ENCODE measurements at regions not wholly inside any gene's neighbourhood (a gene's known extent, or its start where the extent isn't known, plus 50 kb on each side); places are given as distances from the start of the nearest gene placed in this dataset.

DNA sequence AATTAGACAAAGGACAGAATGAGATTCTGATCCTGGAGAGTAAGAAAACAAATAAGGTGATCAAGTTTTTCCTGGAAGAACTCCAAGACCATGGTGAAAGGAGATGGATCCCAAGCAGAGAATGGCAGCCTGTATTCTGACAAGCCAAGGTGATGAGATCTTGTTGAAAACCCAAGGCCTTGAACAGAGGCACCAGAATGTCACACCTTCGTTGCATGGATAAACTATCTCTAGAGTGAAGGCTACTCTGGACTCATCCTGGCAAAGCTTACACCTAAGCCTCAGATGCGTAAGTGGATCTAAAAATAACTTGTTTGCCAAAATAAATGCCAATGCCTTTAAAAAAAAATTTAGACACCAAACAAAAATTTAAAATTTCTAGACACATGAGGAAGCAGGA lies 605.9 kb downstream of the ETNK1 start (continued):
- TF ChIP-seq, protein P1, sequence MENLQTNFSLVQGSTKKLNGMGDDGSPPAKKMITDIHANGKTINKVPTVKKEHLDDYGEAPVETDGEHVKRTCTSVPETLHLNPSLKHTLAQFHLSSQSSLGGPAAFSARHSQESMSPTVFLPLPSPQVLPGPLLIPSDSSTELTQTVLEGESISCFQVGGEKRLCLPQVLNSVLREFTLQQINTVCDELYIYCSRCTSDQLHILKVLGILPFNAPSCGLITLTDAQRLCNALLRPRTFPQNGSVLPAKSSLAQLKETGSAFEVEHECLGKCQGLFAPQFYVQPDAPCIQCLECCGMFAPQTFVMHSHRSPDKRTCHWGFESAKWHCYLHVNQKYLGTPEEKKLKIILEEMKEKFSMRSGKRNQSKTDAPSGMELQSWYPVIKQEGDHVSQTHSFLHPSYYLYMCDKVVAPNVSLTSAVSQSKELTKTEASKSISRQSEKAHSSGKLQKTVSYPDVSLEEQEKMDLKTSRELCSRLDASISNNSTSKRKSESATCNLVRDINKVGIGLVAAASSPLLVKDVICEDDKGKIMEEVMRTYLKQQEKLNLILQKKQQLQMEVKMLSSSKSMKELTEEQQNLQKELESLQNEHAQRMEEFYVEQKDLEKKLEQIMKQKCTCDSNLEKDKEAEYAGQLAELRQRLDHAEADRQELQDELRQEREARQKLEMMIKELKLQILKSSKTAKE (IDR thresholded peaks at IDR 0.05; ENCODE audit: low read depth, poor library complexity, severe bottlenecking) = no peak
- TF ChIP-seq SREBF2 (IDR thresholded peaks at IDR 0.05; ENCODE audit: low read length) = no peak
- no peak for TF ChIP-seq SREBF1 (IDR thresholded peaks at IDR 0.05; ENCODE audit: low read length)
- TF ChIP-seq CHD2 (IDR thresholded peaks at IDR 0.05; ENCODE audit: borderline replicate concordance, low read depth, low read length) = no peak
- no peak for TF ChIP-seq ATF7 (IDR thresholded peaks at IDR 0.05; ENCODE audit: low read depth)
- TF ChIP-seq, protein P2, sequence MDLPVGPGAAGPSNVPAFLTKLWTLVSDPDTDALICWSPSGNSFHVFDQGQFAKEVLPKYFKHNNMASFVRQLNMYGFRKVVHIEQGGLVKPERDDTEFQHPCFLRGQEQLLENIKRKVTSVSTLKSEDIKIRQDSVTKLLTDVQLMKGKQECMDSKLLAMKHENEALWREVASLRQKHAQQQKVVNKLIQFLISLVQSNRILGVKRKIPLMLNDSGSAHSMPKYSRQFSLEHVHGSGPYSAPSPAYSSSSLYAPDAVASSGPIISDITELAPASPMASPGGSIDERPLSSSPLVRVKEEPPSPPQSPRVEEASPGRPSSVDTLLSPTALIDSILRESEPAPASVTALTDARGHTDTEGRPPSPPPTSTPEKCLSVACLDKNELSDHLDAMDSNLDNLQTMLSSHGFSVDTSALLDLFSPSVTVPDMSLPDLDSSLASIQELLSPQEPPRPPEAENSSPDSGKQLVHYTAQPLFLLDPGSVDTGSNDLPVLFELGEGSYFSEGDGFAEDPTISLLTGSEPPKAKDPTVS (IDR thresholded peaks at IDR 0.05; ENCODE audit: low read depth, low read length) = no peak
- TF ChIP-seq, protein P3, sequence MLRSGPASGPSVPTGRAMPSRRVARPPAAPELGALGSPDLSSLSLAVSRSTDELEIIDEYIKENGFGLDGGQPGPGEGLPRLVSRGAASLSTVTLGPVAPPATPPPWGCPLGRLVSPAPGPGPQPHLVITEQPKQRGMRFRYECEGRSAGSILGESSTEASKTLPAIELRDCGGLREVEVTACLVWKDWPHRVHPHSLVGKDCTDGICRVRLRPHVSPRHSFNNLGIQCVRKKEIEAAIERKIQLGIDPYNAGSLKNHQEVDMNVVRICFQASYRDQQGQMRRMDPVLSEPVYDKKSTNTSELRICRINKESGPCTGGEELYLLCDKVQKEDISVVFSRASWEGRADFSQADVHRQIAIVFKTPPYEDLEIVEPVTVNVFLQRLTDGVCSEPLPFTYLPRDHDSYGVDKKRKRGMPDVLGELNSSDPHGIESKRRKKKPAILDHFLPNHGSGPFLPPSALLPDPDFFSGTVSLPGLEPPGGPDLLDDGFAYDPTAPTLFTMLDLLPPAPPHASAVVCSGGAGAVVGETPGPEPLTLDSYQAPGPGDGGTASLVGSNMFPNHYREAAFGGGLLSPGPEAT (IDR thresholded peaks at IDR 0.05; ENCODE audit: low read depth) = no peak
- no peak for TF ChIP-seq ZNF217 (IDR thresholded peaks at IDR 0.05)
